Thyroid gland (tissue), 4 donors: ENCODE measurements at regions not wholly inside any gene's neighbourhood (a gene's known extent, or its start where the extent isn't known, plus 50 kb on each side); places are given as distances from the start of the nearest gene placed in this dataset.

Experiments
- DNase-seq, 2 donors: peaks; one replicate each; pipeline ENCODE4 v3.0.0-alpha.2; 2019
- H3K27ac ChIP-seq, 3 donors: fragments of 200-600 bp; sonication (generic); 1 replicate in 2 of 3; 2 replicates in 1 of 3; pipeline ENCODE4 v1.5.1; 2016 to 2019; ENCODE audit warnings: mild to moderate bottlenecking in 1 of 3, moderate library complexity in 1 of 3
- H3K27me3 ChIP-seq: fragments of 200-600 bp; sonication (generic); one replicate; pipeline ENCODE4 v1.5.1; 2019
- H3K36me3 ChIP-seq, 2 donors: fragments of 200-600 bp; sonication (generic); one replicate each; pipeline ENCODE4 v1.5.1; 2016 to 2019
- H3K4me1 ChIP-seq, 2 donors: fragments of 200-600 bp; sonication (generic); one replicate each; pipeline ENCODE4 v1.5.1; 2017 to 2019
- H3K4me3 ChIP-seq, 3 donors: fragments of 200-600 bp; sonication (generic); replicated peaks in 1 of 3; 1 replicate in 2 of 3; 2 replicates in 1 of 3; pipeline ENCODE4 v1.5.1; 2016; ENCODE audit warnings: mild to moderate bottlenecking in 1 of 3
- H3K9me3 ChIP-seq: fragments of 200-600 bp; sonication (generic); one replicate; pipeline ENCODE4 v1.5.1; 2017
- CTCF ChIP-seq, 6 experiments: fragments of 200-600 bp in 3 of 6; fragments of 450-650 bp in 3 of 6; sonication (generic) in 3 of 6; IDR thresholded peaks; one replicate each; pipeline ENCODE4 v1.5.1; 2016 to 2019; ENCODE audit warnings: antibody characterized with exemption in 6 of 6, mild to moderate bottlenecking in 2 of 6, inconsistent platforms in 1 of 6, moderate library complexity in 1 of 6
- POLR2A ChIP-seq, 2 donors: fragments of 450-650 bp; IDR thresholded peaks; one replicate each; pipeline ENCODE4 v1.6.1; 2017; ENCODE audit warnings: antibody characterized with exemption in 2 of 2, mild to moderate bottlenecking in 2 of 2, moderate library complexity in 1 of 2
- WGBS, 2 donors: methylation state at CpG; one replicate each; pipeline ENCODE4 v1.1.5; 2017; 5-methylcytosine and 5-hydroxymethylcytosine counted together
- intact Hi-C: fragments of 100-400 bp; cut with DNase I; formaldehyde crosslinking; loops from one replicate; pipeline ENCODE4 v1.15.1; 2023

- Histone ChIP-seq H3K4me3 (no peak overlapping the region), H3K4me1 (no peaks in the 10 kb centered on the region), H3K36me3 (no peaks in the 10 kb centered on the region), H3K27me3 (no peaks in the 10 kb centered on the region), H3K9me3 (no peaks in the 10 kb centered on the region), H3K27ac (no peak overlapping the region)
- TF ChIP-seq CTCF (IDR thresholded peaks at IDR 0.05), result no peak
- no peak for TF ChIP-seq POLR2A (IDR thresholded peaks at IDR 0.05)
- intact Hi-C loops, result no loop called here
- no peak for DNase-seq
These were observed 169.4 kb downstream of the ACTL8 start for GRCh38 chr1:17924578-17924977.

- WGBS, 2 donors, result 45 to 49% methylated on average over 15 of the region's 15 CpGs
- no peaks in the 10 kb centered on the region for H3K9me3 ChIP-seq
- H3K36me3 ChIP-seq, result no peaks in the 10 kb centered on the region
- no peak for DNase-seq
- intact Hi-C loops, result no loop called here
- H3K27ac ChIP-seq, result no peak overlapping the region
- no peak for TF ChIP-seq CTCF (IDR thresholded peaks at IDR 0.05)
- no peak for TF ChIP-seq POLR2A (IDR thresholded peaks at IDR 0.05)
- H3K4me1 ChIP-seq, result no peaks in the 10 kb centered on the region
- H3K4me3 ChIP-seq, result no peak overlapping the region
- H3K27me3 ChIP-seq, result no peaks in the 10 kb centered on the region
These were observed 170.4 kb downstream of the ACTL8 start for GRCh38 chr1:17925290-17926237.

- TF ChIP-seq CTCF (IDR thresholded peaks at IDR 0.05), result no peak
- TF ChIP-seq POLR2A (IDR thresholded peaks at IDR 0.05), result no peak
- no peak overlapping the region for H3K27ac ChIP-seq
- no peak overlapping the region for H3K4me3 ChIP-seq
- WGBS, 2 donors, result 79% methylated on average over 4 of the region's 4 CpGs
- H3K9me3 ChIP-seq, result no peaks in the 10 kb centered on the region
- no peaks in the 10 kb centered on the region for H3K36me3 ChIP-seq
- intact Hi-C loops, result no loop called here
- H3K27me3 ChIP-seq, result no peaks in the 10 kb centered on the region
- no peaks in the 10 kb centered on the region for H3K4me1 ChIP-seq
- DNase-seq, result no peak
These were observed 171.8 kb downstream of the ACTL8 start for GRCh38 chr1:17926906-17927305.

GRCh38 chr1:17927952-17928351, 172.8 kb downstream of the ACTL8 start:
- Histone ChIP-seq H3K4me1 (no peaks in the 10 kb centered on the region), H3K27ac (no peak overlapping the region), H3K9me3 (no peaks in the 10 kb centered on the region), H3K27me3 (no peaks in the 10 kb centered on the region), H3K36me3 (no peaks in the 10 kb centered on the region), H3K4me3 (no peak overlapping the region)
- TF ChIP-seq POLR2A (IDR thresholded peaks at IDR 0.05) (no peak), CTCF (IDR thresholded peaks at IDR 0.05) (no peak)
- intact Hi-C loops, result no loop called here
- 54 to 60% methylated on average over 7 of the region's 7 CpGs for WGBS, 2 donors
- no peak for DNase-seq

- Histone ChIP-seq H3K9me3 (no peaks in the 10 kb centered on the region), H3K4me1 (no peaks in the 10 kb centered on the region), H3K27me3 (no peaks in the 10 kb centered on the region), H3K36me3 (no peaks in the 10 kb centered on the region), H3K4me3 (no peak overlapping the region), H3K27ac (no peak overlapping the region)
- TF ChIP-seq POLR2A (IDR thresholded peaks at IDR 0.05), result no peak
- TF ChIP-seq CTCF (IDR thresholded peaks at IDR 0.05), result no peak
- intact Hi-C loops, result no loop called here
- no peak for DNase-seq
- WGBS, 2 donors, result 75 to 84% methylated on average over 6 of the region's 6 CpGs
These were observed 174.1 kb downstream of the ACTL8 start for GRCh38 chr1:17929224-17929623.
